ENCODE measurements at regions not wholly inside any gene's neighbourhood (a gene's known extent, or its start where the extent isn't known, plus 50 kb on each side); places are given as distances from the start of the nearest gene placed in this dataset.

- no peak for TF ChIP-seq CTCF (IDR thresholded peaks at IDR 0.05; ENCODE audit: low read length)
- no peak for TF ChIP-seq EZH2 (IDR thresholded peaks at IDR 0.05; ENCODE audit: borderline replicate concordance, low read length)
Measured at GRCh38 chr11:101369835-101370234, 214.0 kb downstream of the TRPC6 start.
